ENCODE measurements at regions not wholly inside any gene's neighbourhood (a gene's known extent, or its start where the extent isn't known, plus 50 kb on each side); places are given as distances from the start of the nearest gene placed in this dataset.
"Not testable (repeated sequence)": the region's sequence is repeated elsewhere in the genome, so short reads cannot be mapped to it uniquely, and the experiment has no call there.

GRCh38 chr12:37441371-37441770, 875.2 kb upstream of the ALG10B start:
- TF ChIP-seq, protein P1, sequence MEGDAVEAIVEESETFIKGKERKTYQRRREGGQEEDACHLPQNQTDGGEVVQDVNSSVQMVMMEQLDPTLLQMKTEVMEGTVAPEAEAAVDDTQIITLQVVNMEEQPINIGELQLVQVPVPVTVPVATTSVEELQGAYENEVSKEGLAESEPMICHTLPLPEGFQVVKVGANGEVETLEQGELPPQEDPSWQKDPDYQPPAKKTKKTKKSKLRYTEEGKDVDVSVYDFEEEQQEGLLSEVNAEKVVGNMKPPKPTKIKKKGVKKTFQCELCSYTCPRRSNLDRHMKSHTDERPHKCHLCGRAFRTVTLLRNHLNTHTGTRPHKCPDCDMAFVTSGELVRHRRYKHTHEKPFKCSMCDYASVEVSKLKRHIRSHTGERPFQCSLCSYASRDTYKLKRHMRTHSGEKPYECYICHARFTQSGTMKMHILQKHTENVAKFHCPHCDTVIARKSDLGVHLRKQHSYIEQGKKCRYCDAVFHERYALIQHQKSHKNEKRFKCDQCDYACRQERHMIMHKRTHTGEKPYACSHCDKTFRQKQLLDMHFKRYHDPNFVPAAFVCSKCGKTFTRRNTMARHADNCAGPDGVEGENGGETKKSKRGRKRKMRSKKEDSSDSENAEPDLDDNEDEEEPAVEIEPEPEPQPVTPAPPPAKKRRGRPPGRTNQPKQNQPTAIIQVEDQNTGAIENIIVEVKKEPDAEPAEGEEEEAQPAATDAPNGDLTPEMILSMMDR (conservative IDR thresholded peaks at IDR 0.05 in 1 of 2, IDR thresholded peaks at IDR 0.05 in 1 of 2; ENCODE audit: low read depth in 1 of 2, low read length in 2 of 2), result not testable (repeated sequence)
- not testable (repeated sequence) for TF ChIP-seq EZH2 (IDR thresholded peaks at IDR 0.05; ENCODE audit: low read length, missing control alignments)
